ENCODE measurements at regions not wholly inside any gene's neighbourhood (a gene's known extent, or its start where the extent isn't known, plus 50 kb on each side); places are given as distances from the start of the nearest gene placed in this dataset.

- H3K27ac Mint-ChIP-seq (ENCODE audit: unreplicated experiment) = no peak overlapping the region
- H3K4me1 ChIP-seq = no peaks in the 10 kb centered on the region
- H3K36me3 Mint-ChIP-seq (ENCODE audit: insufficient read depth, unreplicated experiment) = no peaks in the 10 kb centered on the region
- no peaks in the 10 kb centered on the region for H3K4me1 Mint-ChIP-seq (ENCODE audit: low read depth, unreplicated experiment)
- DNase-seq = peak in 1 of 2 experiments; percentile 35
- H3K4me3 ChIP-seq (ENCODE audit: low read depth, low read length) = no peak overlapping the region
- H3K36me3 ChIP-seq (ENCODE audit: control insufficient read depth, insufficient read depth, low read length) = no peaks in the 10 kb centered on the region
- H3K27me3 ChIP-seq (replicated peaks; ENCODE audit: control insufficient read depth, insufficient read depth, low read length) = no peaks in the 10 kb centered on the region
- BruUV-seq (replicated peaks) = no TSS peak
- ChIA-PET POLR2A (no interaction called here), CTCF (no interaction called here)
- H3K4me3 Mint-ChIP-seq (ENCODE audit: unreplicated experiment) = no peak overlapping the region
- TF ChIP-seq, protein P1, sequence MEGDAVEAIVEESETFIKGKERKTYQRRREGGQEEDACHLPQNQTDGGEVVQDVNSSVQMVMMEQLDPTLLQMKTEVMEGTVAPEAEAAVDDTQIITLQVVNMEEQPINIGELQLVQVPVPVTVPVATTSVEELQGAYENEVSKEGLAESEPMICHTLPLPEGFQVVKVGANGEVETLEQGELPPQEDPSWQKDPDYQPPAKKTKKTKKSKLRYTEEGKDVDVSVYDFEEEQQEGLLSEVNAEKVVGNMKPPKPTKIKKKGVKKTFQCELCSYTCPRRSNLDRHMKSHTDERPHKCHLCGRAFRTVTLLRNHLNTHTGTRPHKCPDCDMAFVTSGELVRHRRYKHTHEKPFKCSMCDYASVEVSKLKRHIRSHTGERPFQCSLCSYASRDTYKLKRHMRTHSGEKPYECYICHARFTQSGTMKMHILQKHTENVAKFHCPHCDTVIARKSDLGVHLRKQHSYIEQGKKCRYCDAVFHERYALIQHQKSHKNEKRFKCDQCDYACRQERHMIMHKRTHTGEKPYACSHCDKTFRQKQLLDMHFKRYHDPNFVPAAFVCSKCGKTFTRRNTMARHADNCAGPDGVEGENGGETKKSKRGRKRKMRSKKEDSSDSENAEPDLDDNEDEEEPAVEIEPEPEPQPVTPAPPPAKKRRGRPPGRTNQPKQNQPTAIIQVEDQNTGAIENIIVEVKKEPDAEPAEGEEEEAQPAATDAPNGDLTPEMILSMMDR (IDR thresholded peaks at IDR 0.05; ENCODE audit: insufficient read depth in 1 of 2, low read depth in 1 of 2, low read length in 1 of 2, severe bottlenecking in 1 of 2, unreplicated experiment in 1 of 2) = peak; percentile 61 to 65
- intact Hi-C loops (cut with micrococcal nuclease; ENCODE audit: unreplicated experiment) = loop anchor here (1.0 to 10.0 kb wide), 5 partner anchors 65 to 310 kb away; no protein-coding TSS in a partner anchor
- H3K9me3 Mint-ChIP-seq (ENCODE audit: unreplicated experiment) = peaks cover under 1% of the 10 kb centered on the region
- H3K9me3 ChIP-seq = no peaks in the 10 kb centered on the region
- no peaks in the 10 kb centered on the region for H3K27me3 Mint-ChIP-seq (ENCODE audit: insufficient read depth, unreplicated experiment)
Observed at GRCh38 chr7:122219253-122219865, 75.3 kb upstream of the AASS start.

DNA sequence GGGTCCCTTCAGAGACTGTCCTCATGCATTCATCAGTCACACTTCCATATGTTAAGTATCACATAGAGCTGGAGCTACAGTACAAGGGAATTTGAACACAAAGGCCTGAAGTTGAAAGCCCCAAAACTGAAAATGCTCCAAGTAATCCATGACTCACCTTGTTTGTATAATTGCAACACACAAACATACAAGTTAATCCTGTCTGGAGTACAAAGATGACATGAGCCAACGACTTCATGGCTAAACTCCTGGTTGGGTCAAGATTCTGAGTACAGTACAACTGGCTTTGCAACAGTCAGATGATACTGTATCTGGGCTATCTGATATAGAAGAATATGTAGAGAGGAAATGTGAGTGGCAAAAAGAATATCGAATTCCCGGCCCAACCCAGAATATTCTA, 73.1 kb upstream of the AASS start:
- Histone ChIP-seq H3K9me3 (no peaks in the 10 kb centered on the region), H3K36me3 (ENCODE audit: control insufficient read depth, insufficient read depth, low read length) (no peaks in the 10 kb centered on the region), H3K27me3 (replicated peaks; ENCODE audit: control insufficient read depth, insufficient read depth, low read length) (no peaks in the 10 kb centered on the region), H3K4me1 (no peaks in the 10 kb centered on the region), H3K4me3 (ENCODE audit: low read depth, low read length) (no peak overlapping the region)
- Mint-ChIP-seq H3K36me3 (ENCODE audit: insufficient read depth, unreplicated experiment) (no peaks in the 10 kb centered on the region), H3K27me3 (ENCODE audit: insufficient read depth, unreplicated experiment) (no peaks in the 10 kb centered on the region), H3K27ac (ENCODE audit: unreplicated experiment) (no peak overlapping the region), H3K4me1 (ENCODE audit: low read depth, unreplicated experiment) (no peaks in the 10 kb centered on the region), H3K4me3 (ENCODE audit: unreplicated experiment) (no peak overlapping the region), H3K9me3 (ENCODE audit: unreplicated experiment) (peaks cover 10% of the 10 kb centered on the region)
- ChIA-PET CTCF (no interaction called here), POLR2A (no interaction called here)
- DNase-seq = no peak
- BruUV-seq (replicated peaks) = no TSS peak
- TF ChIP-seq, protein P1 (IDR thresholded peaks at IDR 0.05; ENCODE audit: insufficient read depth in 1 of 2, low read depth in 1 of 2, low read length in 1 of 2, severe bottlenecking in 1 of 2, unreplicated experiment in 1 of 2) = no peak
- intact Hi-C loops (cut with micrococcal nuclease; ENCODE audit: unreplicated experiment) = loop anchor here (10.0 kb wide), 1 partner anchor 202 kb away; no protein-coding TSS in a partner anchor

DNA sequence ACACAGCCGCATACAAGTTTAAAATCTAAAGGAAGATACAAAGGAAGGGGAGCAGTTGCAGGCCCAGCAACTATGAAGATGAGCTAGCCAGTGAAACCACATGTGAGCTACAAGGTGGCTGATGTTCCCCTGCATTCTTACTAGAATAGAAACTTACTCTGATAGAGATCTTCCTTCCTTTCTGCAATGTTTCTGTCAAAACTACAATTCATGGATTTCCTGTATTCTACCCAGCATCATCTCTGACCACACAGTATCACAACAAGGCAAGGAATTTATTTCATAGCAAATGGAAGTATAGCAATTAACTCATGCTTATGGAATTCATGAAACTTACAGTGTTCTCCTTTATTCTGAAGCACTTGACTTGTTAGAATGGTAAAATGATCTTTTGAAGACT, 68.7 kb upstream of the AASS start:
- no peaks in the 10 kb centered on the region for H3K27me3 Mint-ChIP-seq (ENCODE audit: insufficient read depth, unreplicated experiment)
- Histone ChIP-seq H3K4me1 (no peaks in the 10 kb centered on the region), H3K36me3 (ENCODE audit: control insufficient read depth, insufficient read depth, low read length) (no peaks in the 10 kb centered on the region), H3K9me3 (no peaks in the 10 kb centered on the region), H3K4me3 (ENCODE audit: low read depth, low read length) (no peak overlapping the region), H3K27me3 (replicated peaks; ENCODE audit: control insufficient read depth, insufficient read depth, low read length) (no peaks in the 10 kb centered on the region)
- TF ChIP-seq, protein P1 (IDR thresholded peaks at IDR 0.05; ENCODE audit: insufficient read depth in 1 of 2, low read depth in 1 of 2, low read length in 1 of 2, severe bottlenecking in 1 of 2, unreplicated experiment in 1 of 2) = no peak
- BruUV-seq (replicated peaks) = no TSS peak
- peaks cover 10% of the 10 kb centered on the region for H3K9me3 Mint-ChIP-seq (ENCODE audit: unreplicated experiment)
- ChIA-PET POLR2A (no interaction called here), CTCF (no interaction called here)
- no peak overlapping the region for H3K27ac Mint-ChIP-seq (ENCODE audit: unreplicated experiment)
- DNase-seq = no peak
- H3K4me1 Mint-ChIP-seq (ENCODE audit: low read depth, unreplicated experiment) = no peaks in the 10 kb centered on the region
- no peaks in the 10 kb centered on the region for H3K36me3 Mint-ChIP-seq (ENCODE audit: insufficient read depth, unreplicated experiment)
- H3K4me3 Mint-ChIP-seq (ENCODE audit: unreplicated experiment) = no peak overlapping the region
- intact Hi-C loops (cut with micrococcal nuclease; ENCODE audit: unreplicated experiment) = loop anchor here (10.0 kb wide), 1 partner anchor 198 kb away; no protein-coding TSS in a partner anchor
